ENCODE measurements at regions not wholly inside any gene's neighbourhood (a gene's known extent, or its start where the extent isn't known, plus 50 kb on each side); places are given as distances from the start of the nearest gene placed in this dataset.

DNA sequence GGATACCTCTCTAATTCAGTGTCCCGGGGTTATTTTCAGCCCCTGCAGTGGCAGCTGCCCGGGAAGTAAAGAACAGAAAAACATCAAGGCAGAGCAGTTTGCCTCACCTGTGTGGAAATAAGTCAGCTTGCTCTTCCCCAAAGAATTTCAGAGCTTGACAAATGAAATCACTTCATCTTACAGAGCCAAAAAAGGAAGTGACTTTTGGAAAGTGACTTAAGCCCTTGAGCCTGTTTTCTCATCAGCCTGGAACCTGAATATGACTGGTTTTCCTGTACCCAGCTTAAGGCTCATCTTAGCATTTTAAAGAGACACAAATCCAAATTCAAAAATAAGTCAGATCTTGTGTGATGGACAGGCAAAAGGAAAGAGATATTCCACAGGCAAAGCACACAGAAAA, 211.6 kb downstream of the RCHY1 start:
- Mint-ChIP-seq H3K9me3 (peaks cover 6% of the 10 kb centered on the region), H3K36me3 (ENCODE audit: low read depth) (no peaks in the 10 kb centered on the region), H3K4me1 (ENCODE audit: low read depth) (no peaks in the 10 kb centered on the region), H3K27me3 (peaks cover 6% of the 10 kb centered on the region), H3K4me3 (no peak overlapping the region), H3K27ac (no peak overlapping the region)
- Histone ChIP-seq H3K36me3 (ENCODE audit: insufficient read depth, low read length) (no peaks in the 10 kb centered on the region), H3K27me3 (ENCODE audit: control insufficient read depth in 1 of 2, insufficient read depth in 2 of 2, low read length in 2 of 2) (no peaks in the 10 kb centered on the region), H3K4me1 (ENCODE audit: insufficient read depth, low read length) (no peaks in the 10 kb centered on the region), H3K4me3 (ENCODE audit: low read length) (no peak overlapping the region), H3K9me3 (ENCODE audit: control insufficient read depth in 1 of 2, insufficient read depth in 1 of 2, low read length in 2 of 2) (peaks cover 0 to 3% of the 10 kb centered on the region in 2 experiments), H3K27ac (ENCODE audit: low read depth in 1 of 2, low read length in 2 of 2) (no peak overlapping the region)
- CTCF ChIA-PET = no interaction called here
- DNase-seq (no peak), ATAC-seq (ENCODE audit: poor library complexity) (no peak)
- POLR2A ChIA-PET = no interaction called here
- TF ChIP-seq, protein P1, sequence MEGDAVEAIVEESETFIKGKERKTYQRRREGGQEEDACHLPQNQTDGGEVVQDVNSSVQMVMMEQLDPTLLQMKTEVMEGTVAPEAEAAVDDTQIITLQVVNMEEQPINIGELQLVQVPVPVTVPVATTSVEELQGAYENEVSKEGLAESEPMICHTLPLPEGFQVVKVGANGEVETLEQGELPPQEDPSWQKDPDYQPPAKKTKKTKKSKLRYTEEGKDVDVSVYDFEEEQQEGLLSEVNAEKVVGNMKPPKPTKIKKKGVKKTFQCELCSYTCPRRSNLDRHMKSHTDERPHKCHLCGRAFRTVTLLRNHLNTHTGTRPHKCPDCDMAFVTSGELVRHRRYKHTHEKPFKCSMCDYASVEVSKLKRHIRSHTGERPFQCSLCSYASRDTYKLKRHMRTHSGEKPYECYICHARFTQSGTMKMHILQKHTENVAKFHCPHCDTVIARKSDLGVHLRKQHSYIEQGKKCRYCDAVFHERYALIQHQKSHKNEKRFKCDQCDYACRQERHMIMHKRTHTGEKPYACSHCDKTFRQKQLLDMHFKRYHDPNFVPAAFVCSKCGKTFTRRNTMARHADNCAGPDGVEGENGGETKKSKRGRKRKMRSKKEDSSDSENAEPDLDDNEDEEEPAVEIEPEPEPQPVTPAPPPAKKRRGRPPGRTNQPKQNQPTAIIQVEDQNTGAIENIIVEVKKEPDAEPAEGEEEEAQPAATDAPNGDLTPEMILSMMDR (IDR thresholded peaks at IDR 0.05) = no peak
- intact Hi-C loops (cut with DNase I, micrococcal nuclease) = no loop called here

GRCh38 chr4:75289914-75290582, 224.2 kb downstream of the RCHY1 start:
- Mint-ChIP-seq H3K27me3 (no peaks in the 10 kb centered on the region), H3K4me3 (no peak overlapping the region), H3K27ac (no peak overlapping the region), H3K9me3 (peaks cover 5% of the 10 kb centered on the region), H3K36me3 (ENCODE audit: low read depth) (no peaks in the 10 kb centered on the region), H3K4me1 (ENCODE audit: low read depth) (no peaks in the 10 kb centered on the region)
- intact Hi-C loops (cut with DNase I, micrococcal nuclease) = no loop called here
- ATAC-seq (ENCODE audit: poor library complexity) (no peak), DNase-seq (no peak)
- TF ChIP-seq, protein P1 (IDR thresholded peaks at IDR 0.05) = no peak
- H3K36me3 ChIP-seq (ENCODE audit: insufficient read depth, low read length) = no peaks in the 10 kb centered on the region
- no peak overlapping the region for H3K4me3 ChIP-seq (ENCODE audit: low read length)
- no peaks in the 10 kb centered on the region for H3K9me3 ChIP-seq (ENCODE audit: control insufficient read depth in 1 of 2, insufficient read depth in 1 of 2, low read length in 2 of 2)
- H3K27me3 ChIP-seq (ENCODE audit: control insufficient read depth in 1 of 2, insufficient read depth in 2 of 2, low read length in 2 of 2) = no peaks in the 10 kb centered on the region
- POLR2A ChIA-PET = no interaction called here
- H3K27ac ChIP-seq (ENCODE audit: low read depth in 1 of 2, low read length in 2 of 2) = no peak overlapping the region
- H3K4me1 ChIP-seq (ENCODE audit: insufficient read depth, low read length) = no peaks in the 10 kb centered on the region
- CTCF ChIA-PET = no interaction called here

DNA sequence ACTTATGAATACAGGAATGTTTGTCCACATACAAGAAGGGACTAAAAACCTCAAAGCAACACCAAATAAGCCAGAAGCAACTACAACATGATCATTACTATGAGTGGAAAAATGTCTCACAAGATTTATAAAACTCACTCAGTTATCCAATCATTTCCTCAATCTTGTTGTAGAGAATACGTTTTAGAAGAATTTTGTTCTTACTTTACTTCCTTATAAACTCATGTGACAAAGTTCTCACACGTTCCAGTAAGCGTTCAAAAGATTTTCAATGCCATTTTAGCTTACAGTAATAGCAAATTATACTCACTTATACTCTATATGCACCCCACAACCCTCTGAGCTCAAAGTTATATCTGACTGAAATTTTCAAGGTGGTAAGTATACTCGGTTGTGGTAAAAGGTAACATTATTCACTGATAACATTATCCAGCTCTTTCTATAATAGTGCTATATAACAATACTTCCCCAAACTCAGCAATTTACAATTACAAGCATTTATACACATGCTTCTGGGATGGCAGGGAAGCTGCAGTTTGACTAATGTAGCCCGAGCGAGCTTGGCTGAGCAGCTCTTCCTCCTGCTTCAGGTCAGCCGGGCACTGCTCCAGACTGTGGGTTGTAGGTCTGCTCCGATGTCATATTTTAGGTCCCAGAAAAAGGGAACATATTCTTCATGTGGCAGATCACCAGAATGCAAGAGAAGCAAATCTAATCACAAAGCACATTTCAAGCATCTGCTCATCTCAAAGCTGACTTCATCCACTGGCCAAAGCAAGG, 226.3 kb downstream of the RCHY1 start:
- POLR2A ChIA-PET = no interaction called here
- intact Hi-C loops (cut with DNase I, micrococcal nuclease) = no loop called here

More for the DNA sequence above, 226.3 kb downstream of the RCHY1 start:
- H3K27me3 ChIP-seq (ENCODE audit: control insufficient read depth in 1 of 2, insufficient read depth in 2 of 2, low read length in 2 of 2) = no peaks in the 10 kb centered on the region
- H3K36me3 ChIP-seq (ENCODE audit: insufficient read depth, low read length) = no peaks in the 10 kb centered on the region
- TF ChIP-seq, protein P1 (IDR thresholded peaks at IDR 0.05) = no peak
- Mint-ChIP-seq H3K36me3 (ENCODE audit: low read depth) (no peaks in the 10 kb centered on the region), H3K4me3 (no peak overlapping the region), H3K27me3 (no peaks in the 10 kb centered on the region), H3K27ac (no peak overlapping the region), H3K9me3 (peaks cover 2% of the 10 kb centered on the region), H3K4me1 (ENCODE audit: low read depth) (no peaks in the 10 kb centered on the region)
- no peak overlapping the region for H3K27ac ChIP-seq (ENCODE audit: low read depth in 1 of 2, low read length in 2 of 2)
- H3K9me3 ChIP-seq (ENCODE audit: control insufficient read depth in 1 of 2, insufficient read depth in 1 of 2, low read length in 2 of 2) = no peaks in the 10 kb centered on the region
- CTCF ChIA-PET = no interaction called here
- no peaks in the 10 kb centered on the region for H3K4me1 ChIP-seq (ENCODE audit: insufficient read depth, low read length)
- ATAC-seq (ENCODE audit: poor library complexity) (no peak), DNase-seq (no peak)
- no peak overlapping the region for H3K4me3 ChIP-seq (ENCODE audit: low read length)
